Hepatic stellate cell (primary cell): ENCODE measurements at regions not wholly inside any gene's neighbourhood (a gene's known extent, or its start where the extent isn't known, plus 50 kb on each side); places are given as distances from the start of the nearest gene placed in this dataset.

Experiments
- DNase-seq: peaks from one replicate; pipeline ENCODE4 v3.0.0; 2011; ENCODE audit warnings: low spot score

- peak; percentile 45 for DNase-seq
These were observed 201.1 kb upstream of the FBXO11 start for GRCh38 chr2:48107326-48107925.

GRCh38 chr2:48108455-48108854 is 202.2 kb upstream of the FBXO11 start:
- no peak for DNase-seq

GRCh38 chr2:48109491-48110204 is 203.3 kb upstream of the FBXO11 start:
- no peak for DNase-seq

- DNase-seq: no peak
These were observed 204.0 kb upstream of the FOXN2 start for GRCh38 chr2:48110492-48110891.

- DNase-seq: no peak
These were observed 201.4 kb upstream of the FOXN2 start for GRCh38 chr2:48112911-48113680.

- no peak for DNase-seq
These were observed 200.7 kb upstream of the FOXN2 start for GRCh38 chr2:48113767-48114166.

- DNase-seq: no peak
These were observed 200.2 kb upstream of the FOXN2 start for GRCh38 chr2:48114256-48114655.

GRCh38 chr2:48116497-48116896 is 198.0 kb upstream of the FOXN2 start:
- DNase-seq: no peak

- no peak for DNase-seq
These were observed 195.6 kb upstream of the FOXN2 start for GRCh38 chr2:48118895-48119294.

- DNase-seq: no peak
These were observed 194.4 kb upstream of the FOXN2 start for GRCh38 chr2:48120112-48120511.

- no peak for DNase-seq
These were observed 193.7 kb upstream of the FOXN2 start for GRCh38 chr2:48120759-48121242.

GRCh38 chr2:48122166-48122565 is 192.3 kb upstream of the FOXN2 start:
- no peak for DNase-seq

- DNase-seq: no peak
These were observed 189.9 kb upstream of the FOXN2 start for GRCh38 chr2:48124592-48124991.

- no peak for DNase-seq
These were observed 188.3 kb upstream of the FOXN2 start for GRCh38 chr2:48126162-48126561.

- no peak for DNase-seq
These were observed 186.8 kb upstream of the FOXN2 start for GRCh38 chr2:48127612-48128191.

- peak; percentile 42 for DNase-seq
These were observed 185.1 kb upstream of the FOXN2 start for GRCh38 chr2:48129293-48129950.

- DNase-seq: peak; percentile 22
These were observed 182.8 kb upstream of the FOXN2 start for GRCh38 chr2:48131539-48132270.

- no peak for DNase-seq
These were observed 182.2 kb upstream of the FOXN2 start for GRCh38 chr2:48132271-48132625.

GRCh38 chr2:48134704-48135103 is 179.8 kb upstream of the FOXN2 start:
- no peak for DNase-seq

GRCh38 chr2:48135797-48136196 is 178.7 kb upstream of the FOXN2 start:
- DNase-seq: no peak

GRCh38 chr2:48137829-48138228 is 176.7 kb upstream of the FOXN2 start:
- no peak for DNase-seq

- DNase-seq: no peak
These were observed 175.6 kb upstream of the FOXN2 start for GRCh38 chr2:48138898-48139297.
